Stimulated activated naive CD8-positive, alpha-beta T cell treated with anti-CD3 and anti-CD28 coated beads, Interleukin-15, amount 100 ng/mL, for 72 hours (primary cell): ENCODE measurements at regions not wholly inside any gene's neighbourhood (a gene's known extent, or its start where the extent isn't known, plus 50 kb on each side); places are given as distances from the start of the nearest gene placed in this dataset.

ENCODE experiments used
- ATAC-seq: fragments of 150-1000 bp; cut with Tn5 transposase; 2 replicates; pipeline ENCODE4 v1.10.0; 2021; ENCODE audit warnings: mild to moderate bottlenecking, moderate library complexity
- DNase-seq, 2 donors: peaks; one replicate each; pipeline ENCODE4 v3.0.0; 2021 to 2022
- H3K27ac Mint-ChIP-seq, 2 donors: one replicate each; pipeline ENCODE4 v1.8.0; 2022; ENCODE audit warnings: mild to moderate bottlenecking in 2 of 2, mixed read lengths in 2 of 2, moderate library complexity in 2 of 2
- H3K27me3 Mint-ChIP-seq: one replicate; pipeline ENCODE4 v1.8.0; 2022; ENCODE audit warnings: mixed read lengths
- H3K4me1 Mint-ChIP-seq: one replicate; pipeline ENCODE4 v1.8.0; 2022; ENCODE audit warnings: mild to moderate bottlenecking, mixed read lengths
- H3K4me3 Mint-ChIP-seq, 2 donors: one replicate each; pipeline ENCODE4 v1.8.0; 2022; ENCODE audit warnings: mild to moderate bottlenecking in 2 of 2, mixed read lengths in 2 of 2, moderate library complexity in 1 of 2
- H3K9me3 Mint-ChIP-seq, 2 donors: one replicate each; pipeline ENCODE4 v1.8.0; 2022; ENCODE audit warnings: mixed read lengths in 2 of 2

DNA sequence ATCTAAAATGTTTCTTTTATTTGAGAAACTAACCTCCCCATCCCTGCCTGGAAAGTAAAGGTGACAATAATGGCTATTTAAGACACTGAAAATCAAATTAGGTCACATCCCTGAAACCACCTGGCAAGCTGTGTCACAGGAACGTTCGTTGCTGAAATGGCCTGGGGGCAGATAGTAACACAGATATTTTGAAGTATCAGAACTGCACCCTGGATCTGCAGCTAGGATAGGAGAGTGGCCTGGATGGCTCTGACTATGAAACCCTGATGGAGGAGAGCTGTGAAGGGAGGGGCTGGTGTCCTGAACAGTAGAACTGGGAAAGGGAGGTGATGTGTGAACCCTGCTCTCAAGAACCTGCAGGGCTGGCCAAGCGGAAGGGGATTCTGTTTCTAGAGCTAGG, 648.3 kb upstream of the CFAP20DC start:
- H3K4me1 Mint-ChIP-seq: no peaks in the 10 kb centered on the region

DNA sequence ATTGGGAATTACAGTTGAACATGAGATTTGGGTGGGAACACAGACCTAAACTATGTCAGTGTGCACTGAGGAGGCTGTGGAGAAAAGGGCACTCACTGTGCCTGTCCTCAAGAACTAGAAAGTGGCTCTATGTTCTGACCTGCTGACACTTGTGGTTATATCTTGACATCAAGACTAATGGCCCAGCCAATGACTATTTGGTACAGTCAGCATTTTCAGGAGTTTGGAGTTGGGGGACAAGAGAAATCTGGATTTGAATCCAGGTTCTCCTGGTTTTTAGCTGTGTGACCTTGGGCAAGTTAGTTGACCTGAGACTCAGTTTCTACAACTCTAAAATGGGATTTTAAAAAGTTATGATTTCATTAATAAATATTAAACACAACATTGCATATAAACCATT, 647.0 kb upstream of the CFAP20DC start:
- Mint-ChIP-seq H3K27ac (no peak overlapping the region), H3K4me3 (no peak overlapping the region), H3K4me1 (no peaks in the 10 kb centered on the region), H3K9me3 (no peaks in the 10 kb centered on the region), H3K27me3 (no peaks in the 10 kb centered on the region)
- ATAC-seq: no peak
- no peak for DNase-seq

More for the DNA sequence above, 648.3 kb upstream of the CFAP20DC start:
- no peak overlapping the region for H3K27ac Mint-ChIP-seq
- ATAC-seq (no peak), DNase-seq (no peak)
- H3K27me3 Mint-ChIP-seq: no peaks in the 10 kb centered on the region
- no peaks in the 10 kb centered on the region for H3K9me3 Mint-ChIP-seq
- no peak overlapping the region for H3K4me3 Mint-ChIP-seq

DNA sequence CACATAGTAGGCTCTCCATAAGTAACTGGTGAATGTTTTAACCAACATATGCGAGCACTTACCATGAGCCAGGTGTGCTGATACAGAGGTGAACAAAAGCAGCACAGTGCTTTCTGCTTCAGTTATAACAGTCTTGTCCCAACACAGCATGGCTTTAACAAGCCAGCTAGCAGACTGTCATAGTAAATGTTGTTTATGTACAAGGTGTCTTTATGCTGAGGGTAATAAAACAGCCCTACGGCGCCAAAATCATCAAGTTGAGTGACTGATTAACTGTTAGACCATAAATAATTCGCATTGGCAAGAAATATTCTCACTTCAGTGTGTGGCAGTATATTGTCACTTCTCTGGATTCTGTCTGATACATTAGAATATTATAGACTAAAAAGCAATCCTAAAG, 646.0 kb upstream of the CFAP20DC start:
- no peak overlapping the region for H3K27ac Mint-ChIP-seq
- H3K27me3 Mint-ChIP-seq: no peaks in the 10 kb centered on the region
- H3K9me3 Mint-ChIP-seq: no peaks in the 10 kb centered on the region
- H3K4me1 Mint-ChIP-seq: no peaks in the 10 kb centered on the region
- H3K4me3 Mint-ChIP-seq: no peak overlapping the region
- ATAC-seq (no peak), DNase-seq (no peak)

DNA sequence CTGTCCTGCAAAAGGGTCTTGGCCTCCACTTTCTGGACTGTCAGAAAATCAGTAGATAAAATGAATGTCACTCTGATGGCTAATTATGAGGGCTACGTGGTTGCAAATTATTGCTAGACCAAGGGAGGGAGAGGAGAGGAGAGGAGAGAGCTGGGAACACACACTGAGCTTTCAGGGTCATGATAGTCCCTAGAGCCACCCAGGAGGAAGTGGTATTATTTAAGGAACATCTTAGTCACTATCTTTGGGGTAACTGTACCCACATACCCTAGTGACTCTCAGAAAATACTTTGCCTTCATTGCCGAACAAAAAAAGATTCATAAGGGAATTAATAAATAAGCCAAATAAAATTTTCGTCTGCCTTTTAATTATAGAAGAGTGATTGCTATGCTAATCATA, 642.3 kb upstream of the CFAP20DC start:
- DNase-seq: no peak
- peaks cover 0 to 6% of the 10 kb centered on the region in 2 donors for H3K9me3 Mint-ChIP-seq
- no peaks in the 10 kb centered on the region for H3K4me1 Mint-ChIP-seq
- H3K27me3 Mint-ChIP-seq: no peaks in the 10 kb centered on the region
- no peak for ATAC-seq
- H3K27ac Mint-ChIP-seq: no peak overlapping the region
- H3K4me3 Mint-ChIP-seq: no peak overlapping the region

DNA sequence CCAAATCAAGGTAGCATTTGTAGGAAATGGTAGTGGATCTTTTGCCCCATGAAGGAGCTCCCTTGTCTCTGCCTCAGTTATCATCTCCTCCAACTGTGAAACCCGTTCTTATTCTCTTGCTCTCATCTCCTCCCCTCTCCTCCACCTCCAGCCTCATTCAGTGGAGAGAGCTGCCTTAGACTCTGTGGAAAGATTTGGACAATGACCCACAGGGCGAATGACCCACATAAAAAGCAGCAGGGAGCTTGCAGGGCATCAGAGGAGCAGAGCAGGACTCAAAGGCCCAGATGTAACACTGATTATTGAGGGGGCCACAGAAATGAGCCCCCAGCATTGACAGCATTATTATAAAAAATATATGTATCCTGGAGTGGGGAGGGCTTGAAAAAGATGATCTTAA, 641.1 kb upstream of the CFAP20DC start:
- Mint-ChIP-seq H3K9me3 (peaks cover 0 to 6% of the 10 kb centered on the region in 2 donors), H3K27ac (no peak overlapping the region), H3K4me1 (no peaks in the 10 kb centered on the region), H3K27me3 (no peaks in the 10 kb centered on the region), H3K4me3 (no peak overlapping the region)
- DNase-seq (no peak), ATAC-seq (no peak)

DNA sequence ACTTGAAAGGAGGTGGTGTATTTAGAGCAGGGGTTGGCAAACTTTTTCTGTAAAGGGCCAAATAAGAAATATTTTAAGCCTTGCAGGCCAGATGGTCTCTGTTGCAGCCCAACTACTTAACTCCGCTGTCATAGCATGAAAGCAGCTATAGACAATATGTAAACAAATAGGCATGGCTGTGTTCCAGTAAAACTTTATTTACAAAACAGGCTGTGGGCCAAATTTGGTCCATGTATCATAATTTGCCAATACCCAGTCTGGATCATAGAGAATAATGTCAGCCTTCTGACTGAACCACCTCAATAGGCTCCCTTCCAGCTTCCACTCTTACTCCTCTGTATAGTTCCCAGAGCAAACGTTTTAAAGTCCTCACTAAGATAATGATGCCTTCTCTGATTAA, 638.8 kb upstream of the CFAP20DC start:
- Mint-ChIP-seq H3K27ac (no peak overlapping the region), H3K4me1 (no peaks in the 10 kb centered on the region), H3K9me3 (peaks cover 0 to 6% of the 10 kb centered on the region in 2 donors), H3K27me3 (no peaks in the 10 kb centered on the region), H3K4me3 (no peak overlapping the region)
- DNase-seq (no peak), ATAC-seq (no peak)

DNA sequence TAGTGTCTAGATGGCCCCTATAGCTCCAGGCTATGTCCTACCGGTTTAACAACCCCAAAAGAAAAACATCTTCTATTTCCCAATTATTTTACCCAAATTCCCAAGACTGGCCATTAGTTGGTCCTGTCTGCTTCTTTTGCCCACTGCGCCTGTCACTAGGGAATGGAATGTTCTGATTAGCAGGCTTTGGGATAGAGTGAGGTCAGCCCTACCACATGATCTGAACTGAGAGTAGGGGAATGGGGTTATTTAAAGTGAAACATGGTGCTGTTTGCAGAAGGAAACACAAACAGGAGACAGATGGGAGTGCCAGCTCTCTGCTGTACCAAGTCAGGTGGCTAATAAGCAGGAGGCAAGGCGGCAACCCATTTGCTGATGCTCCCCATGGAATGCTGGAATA, 635.6 kb upstream of the CFAP20DC start:
- peaks cover 0 to 6% of the 10 kb centered on the region in 2 donors for H3K9me3 Mint-ChIP-seq
- DNase-seq (no peak), ATAC-seq (no peak)
- no peak overlapping the region for H3K27ac Mint-ChIP-seq
- no peaks in the 10 kb centered on the region for H3K4me1 Mint-ChIP-seq
- no peaks in the 10 kb centered on the region for H3K27me3 Mint-ChIP-seq
- no peak overlapping the region for H3K4me3 Mint-ChIP-seq

DNA sequence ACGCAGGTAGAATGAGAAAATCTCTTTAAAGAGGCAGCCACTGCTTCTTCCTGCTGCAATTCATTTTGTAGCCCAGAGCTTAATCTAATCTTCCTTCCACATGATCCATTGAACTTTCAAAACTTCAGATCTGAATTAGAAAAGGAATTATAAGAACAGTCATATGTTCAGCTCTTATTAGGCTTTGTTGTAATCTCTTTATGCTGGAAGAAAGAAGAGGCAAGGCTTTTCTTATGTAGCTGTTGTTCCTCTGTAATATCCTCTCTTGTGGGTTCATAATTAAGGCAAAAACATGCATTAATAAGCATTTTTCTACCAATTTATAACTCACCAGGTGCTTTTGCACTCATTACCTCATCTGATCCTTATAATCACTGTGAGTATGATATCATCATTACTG, 634.9 kb upstream of the CFAP20DC start:
- H3K4me1 Mint-ChIP-seq: no peaks in the 10 kb centered on the region
- peaks cover 0 to 6% of the 10 kb centered on the region in 2 donors for H3K9me3 Mint-ChIP-seq
- no peak overlapping the region for H3K27ac Mint-ChIP-seq
- DNase-seq: no peak
- no peak for ATAC-seq
- no peaks in the 10 kb centered on the region for H3K27me3 Mint-ChIP-seq
- H3K4me3 Mint-ChIP-seq: no peak overlapping the region

DNA sequence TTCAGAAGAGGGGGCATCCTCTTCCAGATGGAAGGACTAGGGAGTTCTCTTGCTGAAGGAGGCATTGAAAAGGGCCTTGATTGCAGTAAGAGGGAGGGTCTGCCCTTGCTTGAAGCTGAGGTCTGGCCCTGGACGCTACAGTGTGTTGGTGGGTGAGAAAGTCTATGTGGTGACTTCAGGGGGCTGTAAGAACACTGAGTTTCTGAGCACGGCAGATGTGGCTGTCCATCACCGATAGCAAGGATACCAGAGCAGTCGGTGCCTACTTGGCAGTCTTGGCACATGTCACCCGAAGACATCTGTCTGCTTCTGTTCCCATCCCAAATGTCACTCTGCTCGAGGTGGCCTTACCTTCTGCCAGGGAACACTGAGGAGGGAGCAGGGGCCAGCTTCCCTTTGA, 631.1 kb upstream of the CFAP20DC start:
- H3K27ac Mint-ChIP-seq: no peak overlapping the region
- no peak for ATAC-seq

DNA sequence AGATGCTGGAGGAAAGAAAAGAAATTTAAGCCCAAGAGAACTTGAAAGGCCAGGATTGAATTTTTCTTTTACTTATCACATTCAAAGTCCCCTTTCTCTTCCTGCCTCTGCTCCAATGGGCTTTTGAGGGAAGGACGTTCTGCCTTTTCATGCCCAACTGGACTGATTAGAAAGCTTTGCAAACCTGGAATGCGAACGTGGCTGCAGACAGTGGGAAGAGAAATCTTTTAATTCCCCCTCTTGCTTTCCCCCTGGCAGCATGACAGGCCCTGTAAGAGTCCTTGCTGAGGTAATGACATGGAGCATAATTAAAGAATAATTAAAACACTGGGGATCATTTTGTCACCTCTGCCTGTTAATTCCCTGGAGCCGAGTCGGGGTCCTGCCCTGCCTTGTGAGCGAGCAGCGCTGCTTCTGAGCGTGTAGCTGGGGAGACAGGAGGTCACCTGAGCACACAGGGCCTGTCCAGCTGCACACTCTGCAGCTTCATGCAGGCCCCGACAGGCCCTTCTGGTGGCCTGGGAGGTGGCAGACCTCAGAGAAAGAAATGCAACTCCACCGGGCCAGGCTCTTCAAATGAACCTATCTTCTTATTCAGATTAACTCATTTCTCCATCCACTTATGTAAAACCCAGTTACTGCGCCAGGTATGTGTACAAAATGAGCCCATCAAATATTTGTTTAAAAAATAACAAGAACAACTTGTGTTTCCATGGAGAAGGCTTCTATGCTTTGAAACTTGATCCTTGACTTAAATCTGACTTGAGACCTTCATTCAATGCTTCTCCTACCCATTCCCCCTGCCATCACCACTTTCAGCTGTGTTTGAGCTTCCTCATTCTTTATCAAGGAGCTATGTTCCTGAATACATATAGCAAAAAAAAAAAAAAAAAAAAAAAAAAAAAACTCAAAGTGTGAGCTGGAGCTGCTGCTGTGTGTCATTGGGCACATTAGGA, 628.2 kb upstream of the CFAP20DC start:
- no peak for ATAC-seq
- DNase-seq: no peak
- no peaks in the 10 kb centered on the region for H3K27me3 Mint-ChIP-seq
- no peak overlapping the region for H3K4me3 Mint-ChIP-seq
- no peak overlapping the region for H3K27ac Mint-ChIP-seq
- H3K9me3 Mint-ChIP-seq: no peaks in the 10 kb centered on the region
- no peaks in the 10 kb centered on the region for H3K4me1 Mint-ChIP-seq

More for the DNA sequence above, 631.1 kb upstream of the CFAP20DC start:
- no peaks in the 10 kb centered on the region for H3K27me3 Mint-ChIP-seq
- H3K9me3 Mint-ChIP-seq: no peaks in the 10 kb centered on the region
- H3K4me3 Mint-ChIP-seq: no peak overlapping the region
- no peaks in the 10 kb centered on the region for H3K4me1 Mint-ChIP-seq
- DNase-seq: no peak

DNA sequence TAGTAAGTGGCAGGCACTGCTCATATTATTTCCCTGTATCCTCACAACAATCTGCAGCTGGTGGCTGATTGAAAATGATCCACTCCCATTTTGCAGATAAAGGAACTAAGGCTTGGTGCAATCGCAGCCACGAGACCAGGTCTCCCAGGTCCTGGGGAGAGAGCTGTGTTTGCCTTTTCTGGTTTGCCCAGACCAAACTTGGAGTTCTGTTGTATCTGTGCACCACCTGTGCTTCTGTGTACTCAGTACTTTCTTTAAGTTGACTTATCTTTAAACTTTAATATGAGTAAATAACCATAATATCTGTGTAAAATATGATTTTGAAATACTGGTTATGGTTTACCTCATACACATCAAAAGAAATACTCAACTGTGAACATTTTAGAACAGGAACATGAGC, 625.7 kb upstream of the CFAP20DC start:
- DNase-seq (no peak), ATAC-seq (no peak)
- H3K4me1 Mint-ChIP-seq: no peaks in the 10 kb centered on the region
- H3K27me3 Mint-ChIP-seq: no peaks in the 10 kb centered on the region
- no peak overlapping the region for H3K4me3 Mint-ChIP-seq
- H3K27ac Mint-ChIP-seq: peak overlapping the region in 1 of 2 donors; percentile 39
- no peaks in the 10 kb centered on the region for H3K9me3 Mint-ChIP-seq

DNA sequence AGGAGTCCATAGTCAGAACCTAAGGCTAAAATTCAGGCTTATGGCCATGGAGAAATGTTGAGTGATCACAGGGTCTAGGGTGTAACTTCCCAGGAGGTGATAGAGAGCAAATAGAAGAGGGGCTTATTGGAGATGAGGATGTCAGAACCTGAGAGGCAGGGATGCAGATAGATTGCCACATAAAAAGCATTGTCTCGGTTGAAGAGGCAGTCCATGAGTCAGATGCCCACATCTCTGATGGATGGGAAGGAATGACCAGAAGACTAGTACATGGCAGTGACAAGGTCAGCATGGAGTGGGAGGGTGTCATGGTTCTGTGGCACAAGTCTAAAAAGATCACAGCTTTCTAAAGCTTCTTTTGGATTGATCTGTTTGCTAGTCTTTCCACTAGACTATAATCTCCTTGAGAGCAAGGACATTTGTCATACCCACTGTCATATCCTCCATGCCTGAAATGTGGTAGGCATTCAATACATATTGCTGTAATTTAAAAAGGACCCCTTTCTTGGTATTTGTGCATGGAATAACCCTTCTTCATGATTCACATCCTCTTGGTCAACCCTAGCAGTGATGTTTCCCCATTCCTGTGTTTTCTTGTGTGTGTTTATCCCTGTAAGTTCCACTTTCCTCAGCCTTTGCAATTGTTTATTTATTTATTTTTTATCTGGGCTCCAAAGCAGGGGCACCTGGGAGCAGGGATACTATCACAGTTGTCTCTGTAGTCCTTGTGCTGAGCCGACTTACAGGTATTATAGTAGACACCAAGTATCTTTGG, 613.4 kb upstream of the CFAP20DC start:
- Mint-ChIP-seq H3K9me3 (peaks cover 0 to 11% of the 10 kb centered on the region in 2 donors), H3K4me3 (no peak overlapping the region), H3K27me3 (peaks cover 9% of the 10 kb centered on the region), H3K4me1 (no peaks in the 10 kb centered on the region), H3K27ac (no peak overlapping the region)
- ATAC-seq (no peak), DNase-seq (no peak)

DNA sequence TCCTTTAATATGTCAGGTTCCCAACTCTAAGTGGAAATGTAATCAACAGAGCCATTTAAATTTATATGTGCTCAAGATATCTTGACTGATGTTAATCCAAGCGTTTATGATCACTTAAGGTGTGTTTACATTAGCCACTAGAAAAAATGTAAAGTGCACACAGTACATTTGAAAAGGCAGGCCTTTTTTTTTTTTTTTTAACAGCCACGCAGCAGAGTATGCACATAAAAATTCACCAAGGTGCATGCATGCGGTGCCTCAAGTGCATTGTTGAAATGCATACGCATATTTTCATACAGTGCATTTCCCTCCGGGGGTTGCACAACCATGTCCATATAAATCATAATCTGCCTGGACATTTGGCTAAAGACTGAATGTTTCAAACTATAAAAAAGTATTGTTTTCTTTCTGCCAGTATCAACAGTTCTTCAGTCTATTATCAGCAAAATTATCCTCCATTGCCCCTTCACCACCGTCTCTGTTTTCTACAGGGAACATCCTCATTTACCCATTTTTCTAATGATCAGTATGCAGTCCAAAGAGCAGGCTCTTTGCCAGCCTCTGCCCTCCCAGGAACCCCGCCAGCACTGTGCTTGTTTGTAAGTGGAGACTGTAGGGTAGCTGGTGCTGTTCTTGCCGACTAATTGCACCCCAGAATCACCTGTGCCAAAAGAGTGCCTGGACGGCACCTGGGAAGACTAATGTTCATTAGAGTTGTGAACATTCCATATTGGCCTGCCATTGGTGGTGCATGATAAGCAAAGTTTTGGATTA, 611.2 kb upstream of the CFAP20DC start:
- Mint-ChIP-seq H3K4me3 (no peak overlapping the region), H3K27me3 (peaks cover 9% of the 10 kb centered on the region), H3K4me1 (no peaks in the 10 kb centered on the region), H3K9me3 (peaks cover 0 to 15% of the 10 kb centered on the region in 2 donors), H3K27ac (no peak overlapping the region)
- DNase-seq (no peak), ATAC-seq (no peak)

DNA sequence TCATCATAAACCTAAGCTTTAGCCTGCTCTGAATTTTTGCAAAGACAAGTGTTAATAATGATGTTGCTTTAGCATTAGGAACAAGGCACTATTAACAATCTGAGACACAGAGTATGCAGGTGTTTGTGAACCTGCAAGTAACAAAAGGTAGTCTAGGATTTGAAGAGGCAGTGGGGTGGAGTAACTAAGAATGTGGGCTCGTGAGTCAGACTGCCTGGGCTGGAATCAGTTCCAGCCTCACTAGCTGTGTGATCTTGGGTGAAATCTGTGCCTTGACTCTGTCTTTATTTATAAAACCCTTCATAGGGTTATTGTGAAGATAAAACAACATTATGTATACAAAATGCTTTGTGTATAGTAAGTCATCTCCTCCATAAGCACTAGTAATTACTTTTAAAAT, 610.6 kb upstream of the CFAP20DC start:
- Mint-ChIP-seq H3K27ac (no peak overlapping the region), H3K9me3 (peaks cover 0 to 15% of the 10 kb centered on the region in 2 donors), H3K27me3 (peaks cover 9% of the 10 kb centered on the region), H3K4me3 (no peak overlapping the region), H3K4me1 (no peaks in the 10 kb centered on the region)
- ATAC-seq (no peak), DNase-seq (no peak)

DNA sequence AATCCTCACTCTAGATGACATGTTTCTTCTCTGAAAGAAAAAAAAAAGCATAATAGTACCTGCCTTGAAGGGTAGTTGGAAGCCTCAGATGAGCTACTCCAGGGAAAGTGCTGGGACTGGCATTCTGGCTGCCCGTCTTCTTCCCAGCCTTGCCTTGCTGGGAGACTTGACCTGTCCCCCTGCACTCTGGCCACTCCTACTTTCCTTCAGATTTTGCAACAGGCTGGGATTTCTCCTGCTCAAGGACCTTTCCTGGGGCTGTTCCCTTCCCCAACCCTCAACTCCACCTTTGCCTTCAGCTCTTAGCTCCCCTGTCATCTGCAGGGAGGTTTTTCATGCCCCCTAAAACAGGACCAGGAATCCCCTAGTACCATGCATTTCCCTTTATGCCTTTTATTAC, 609.9 kb upstream of the CFAP20DC start:
- DNase-seq: no peak
- Mint-ChIP-seq H3K4me1 (no peaks in the 10 kb centered on the region), H3K27ac (peak overlapping the region in 1 of 2 donors; percentile 15), H3K4me3 (no peak overlapping the region), H3K27me3 (peaks cover 9% of the 10 kb centered on the region), H3K9me3 (peaks cover 0 to 15% of the 10 kb centered on the region in 2 donors)
- no peak for ATAC-seq
